ENCODE measurements at regions not wholly inside any gene's neighbourhood (a gene's known extent, or its start where the extent isn't known, plus 50 kb on each side); places are given as distances from the start of the nearest gene placed in this dataset.

- Histone ChIP-seq H3K36me3 (ENCODE audit: control insufficient read depth, insufficient read depth, low read length) (no peaks in the 10 kb centered on the region), H2AFZ (ENCODE audit: low read depth, low read length) (no peak overlapping the region), H3K27me3 (ENCODE audit: control insufficient read depth in 2 of 2, insufficient read depth in 2 of 2, low read length in 2 of 2) (no peaks in the 10 kb centered on the region), H3K4me1 (replicated peaks in 1 of 2; ENCODE audit: control insufficient read depth in 2 of 2, insufficient read depth in 2 of 2, low read length in 2 of 2) (no peaks in the 10 kb centered on the region), H3K4me3 (no peak overlapping the region), H3K4me2 (ENCODE audit: insufficient read depth, low read length) (no peak overlapping the region), H3K27ac (ENCODE audit: extremely low read depth, low read depth, low read length) (no peak overlapping the region), H3K9me3 (replicated peaks; ENCODE audit: control insufficient read depth, insufficient read depth, low read depth, low read length) (no peaks in the 10 kb centered on the region), H3K79me2 (ENCODE audit: control insufficient read depth, insufficient read depth, low read length) (no peaks in the 10 kb centered on the region), H4K20me1 (replicated peaks; ENCODE audit: control insufficient read depth, insufficient read depth, low read length) (no peaks in the 10 kb centered on the region), H3K9ac (ENCODE audit: insufficient read depth in 1 of 2, low read depth in 2 of 2, low read length in 2 of 2) (no peak overlapping the region), H3K9me1 (ENCODE audit: control insufficient read depth, insufficient read depth, low read length) (no peaks in the 10 kb centered on the region)
- CTCF ChIA-PET (ENCODE audit: low intra/inter-chr PET ratio) = no interaction called here
- BruUV-seq (replicated peaks) = no TSS peak
- DNase-seq (ENCODE audit: extremely low read depth in 1 of 4, low spot score in 3 of 4) (no peak), FAIRE-seq (no peak), ATAC-seq (no peak)
- 3% methylated on average over 5 of the region's 5 CpGs for WGBS (ENCODE audit: insufficient coverage, low coverage, missing lambda C conversion rate)
- in situ Hi-C loops (cut with MboI) = no loop called here
- no peak for TF ChIP-seq NR1H2 (CRISPR knock-in tag; IDR thresholded peaks at IDR 0.05)
- intact Hi-C loops (cut with micrococcal nuclease) = no loop called here
- POLR2A ChIA-PET = interaction anchor here (0.6 kb wide), 1 partner anchor 1571 kb away, joined by 3 read pairs; no protein-coding TSS in a partner anchor
Observed at GRCh38 chr5:159695741-159696294, 220.5 kb upstream of the ADRA1B start.

- FAIRE-seq (no peak), ATAC-seq (no peak), DNase-seq (ENCODE audit: extremely low read depth in 1 of 4, low spot score in 3 of 4) (no peak)
- no peaks in the 10 kb centered on the region for H3K36me3 ChIP-seq (ENCODE audit: control insufficient read depth, insufficient read depth, low read length)
- TF ChIP-seq GABPA (tag; conservative IDR thresholded peaks at IDR 0.05; ENCODE audit: low read depth) (no peak), ESRRB (CRISPR knock-in tag; IDR thresholded peaks at IDR 0.05; ENCODE audit: borderline replicate concordance) (no peak), POLR2A (conservative IDR thresholded peaks at IDR 0.05) (no peak), CHD2 (IDR thresholded peaks at IDR 0.05; ENCODE audit: low read depth, low read length) (no peak), ZBTB43 (CRISPR knock-in tag; IDR thresholded peaks at IDR 0.05) (no peak), MAFG (tag; conservative IDR thresholded peaks at IDR 0.05) (no peak), ZNF274 (IDR thresholded peaks at IDR 0.05; ENCODE audit: borderline replicate concordance, low read depth, low read length) (no peak), CREM (IDR thresholded peaks at IDR 0.05; ENCODE audit: low read depth) (no peak), CREB3L1 (IDR thresholded peaks at IDR 0.05; ENCODE audit: borderline replicate concordance, low read depth) (no peak), SETDB1 (IDR thresholded peaks at IDR 0.05; ENCODE audit: low read length) (no peak)
- H3K9me1 ChIP-seq (ENCODE audit: control insufficient read depth, insufficient read depth, low read length) = no peaks in the 10 kb centered on the region
- no peaks in the 10 kb centered on the region for H3K27me3 ChIP-seq (ENCODE audit: control insufficient read depth in 2 of 2, insufficient read depth in 2 of 2, low read length in 2 of 2)
- H3K4me2 ChIP-seq (ENCODE audit: insufficient read depth, low read length) = no peak overlapping the region
- H3K9ac ChIP-seq (ENCODE audit: insufficient read depth in 1 of 2, low read depth in 2 of 2, low read length in 2 of 2) = no peak overlapping the region
- no peak overlapping the region for H3K4me3 ChIP-seq
- POLR2A ChIA-PET = no interaction called here
- H4K20me1 ChIP-seq (replicated peaks; ENCODE audit: control insufficient read depth, insufficient read depth, low read length) = no peaks in the 10 kb centered on the region
- H2AFZ ChIP-seq (ENCODE audit: low read depth, low read length) = no peak overlapping the region
- no peak overlapping the region for H3K27ac ChIP-seq (ENCODE audit: extremely low read depth, low read depth, low read length)
- no peaks in the 10 kb centered on the region for H3K79me2 ChIP-seq (ENCODE audit: control insufficient read depth, insufficient read depth, low read length)
- CTCF ChIA-PET (ENCODE audit: low intra/inter-chr PET ratio) = no interaction called here
- in situ Hi-C loops (cut with MboI) (no loop called here), intact Hi-C loops (cut with micrococcal nuclease) (no loop called here)
- no peaks in the 10 kb centered on the region for H3K9me3 ChIP-seq (replicated peaks; ENCODE audit: control insufficient read depth, insufficient read depth, low read depth, low read length)
- BruUV-seq (replicated peaks) = no TSS peak
- no peaks in the 10 kb centered on the region for H3K4me1 ChIP-seq (replicated peaks in 1 of 2; ENCODE audit: control insufficient read depth in 2 of 2, insufficient read depth in 2 of 2, low read length in 2 of 2)
Observed at GRCh38 chr5:159697530-159697929, 218.8 kb upstream of the ADRA1B start.
